Activated effector memory CD4-positive, alpha-beta T cell treated with anti-CD3 and anti-CD28 coated beads, Interleukin-2, amount 50 U/mL, for 16 hours (primary cell): ENCODE measurements at regions not wholly inside any gene's neighbourhood (a gene's known extent, or its start where the extent isn't known, plus 50 kb on each side); places are given as distances from the start of the nearest gene placed in this dataset.

ENCODE experiments used
- DNase-seq: peaks from one replicate; pipeline ENCODE4 v3.0.0-alpha.2; 2020

DNA sequence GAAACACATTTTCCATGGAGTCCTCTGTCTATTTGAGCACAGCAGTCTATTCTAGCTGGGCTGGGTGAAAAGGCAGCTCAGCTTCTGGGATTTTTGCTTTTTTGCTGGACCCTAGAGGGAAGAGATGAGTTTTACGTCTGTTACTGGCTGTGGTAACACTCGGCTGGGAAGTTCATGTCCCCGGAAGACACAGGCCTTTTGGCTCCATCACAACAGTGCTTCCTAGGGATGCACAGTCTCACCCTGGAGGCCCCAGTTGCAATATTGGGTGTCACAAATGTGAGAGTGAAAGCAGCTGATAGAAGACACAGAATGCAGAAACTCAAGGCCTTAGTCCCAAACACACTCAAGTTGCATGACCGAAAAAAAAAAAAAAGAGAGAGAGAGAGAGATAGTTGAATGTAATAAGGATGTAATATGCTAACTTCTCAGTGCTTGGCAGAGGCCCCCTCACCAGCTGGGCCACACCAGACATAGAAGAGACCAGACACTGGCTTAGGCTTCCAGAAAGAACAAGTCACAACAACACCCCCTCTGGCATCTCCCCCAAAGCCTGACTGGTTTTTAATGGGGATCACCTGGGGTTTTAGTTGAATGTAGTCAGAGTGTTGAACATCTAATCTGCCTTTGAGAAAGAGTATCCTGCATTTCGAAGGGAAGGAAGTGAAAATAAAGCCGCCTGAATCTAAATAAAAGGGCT is 545.4 kb upstream of the FZD8 start:
- DNase-seq, result no peak

DNA sequence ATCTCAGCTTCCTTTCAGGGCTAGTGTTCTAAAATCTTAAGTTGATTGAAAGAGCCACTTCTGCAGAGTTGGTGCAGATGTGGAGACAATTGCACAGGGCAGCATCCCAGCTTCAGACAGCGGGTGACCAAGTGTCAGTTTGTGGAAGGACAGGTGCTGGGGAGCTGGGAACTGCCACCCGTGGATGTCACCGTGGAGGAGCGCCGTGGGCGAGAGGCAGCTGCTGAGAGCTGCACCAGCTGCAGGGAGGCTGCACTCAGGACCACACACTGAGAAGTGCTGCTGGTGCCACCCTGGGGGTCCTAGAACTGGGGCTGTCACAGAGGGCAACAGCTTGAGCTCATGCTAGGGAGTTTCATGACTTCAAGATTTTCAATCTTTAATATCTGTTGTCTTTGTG is 543.0 kb upstream of the FZD8 start:
- no peak for DNase-seq

DNA sequence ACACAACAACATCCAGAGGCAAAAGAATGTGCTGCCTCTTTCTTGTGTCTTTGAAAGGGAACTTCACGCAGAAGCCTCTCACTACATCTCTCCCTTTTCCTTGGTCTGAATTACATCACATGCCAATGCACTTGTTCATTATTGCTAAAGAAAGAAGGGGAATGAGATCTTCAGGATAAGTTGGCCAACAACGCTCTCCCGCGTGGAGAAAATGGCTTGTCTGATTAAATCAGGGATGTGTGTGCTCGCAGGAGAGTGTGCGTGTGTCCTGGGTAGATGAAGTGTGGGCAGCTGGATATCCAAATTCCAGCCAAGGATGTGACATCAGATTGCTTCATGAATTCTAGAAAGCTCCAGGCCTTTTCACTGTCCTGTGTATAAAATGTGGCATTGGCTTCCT is 541.6 kb upstream of the FZD8 start:
- no peak for DNase-seq

DNA sequence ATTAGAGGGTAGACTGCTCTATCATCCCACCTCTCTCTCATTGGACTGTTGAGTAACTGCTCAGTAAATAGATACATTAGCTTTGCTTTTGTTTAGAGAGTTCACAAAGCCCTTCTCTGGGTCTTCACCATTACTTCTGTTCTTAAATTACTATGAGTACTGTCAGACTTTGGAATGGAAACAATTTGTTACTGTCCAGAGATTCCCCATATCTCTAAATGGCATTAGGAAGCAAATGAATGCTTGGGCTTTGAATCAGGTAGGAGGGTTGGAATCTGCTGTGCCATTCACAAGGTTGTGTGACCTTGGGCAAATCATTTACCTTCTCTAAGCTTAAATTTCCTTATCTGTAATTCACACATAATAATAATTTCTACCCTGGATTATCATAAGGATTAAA is 541.0 kb upstream of the FZD8 start:
- no peak for DNase-seq

DNA sequence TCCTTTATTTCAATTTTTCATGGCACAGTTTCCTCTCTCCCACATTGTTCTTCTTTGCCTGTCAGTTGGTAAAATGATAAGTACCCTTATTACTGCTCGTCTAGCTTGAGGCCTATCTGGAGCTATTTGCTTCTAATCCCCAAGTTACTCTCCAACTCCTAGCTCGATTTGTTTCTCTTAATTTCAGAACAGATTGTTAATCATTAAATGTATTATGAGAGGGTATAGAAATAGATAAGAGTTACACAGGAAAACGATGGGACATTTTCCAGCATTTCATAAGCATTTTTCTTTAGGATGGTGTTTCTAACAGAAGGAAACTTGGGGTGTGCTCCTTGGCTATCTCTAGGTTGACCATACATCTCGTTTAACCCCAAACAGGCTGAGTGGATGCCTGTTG is 540.5 kb upstream of the FZD8 start:
- DNase-seq, result no peak

DNA sequence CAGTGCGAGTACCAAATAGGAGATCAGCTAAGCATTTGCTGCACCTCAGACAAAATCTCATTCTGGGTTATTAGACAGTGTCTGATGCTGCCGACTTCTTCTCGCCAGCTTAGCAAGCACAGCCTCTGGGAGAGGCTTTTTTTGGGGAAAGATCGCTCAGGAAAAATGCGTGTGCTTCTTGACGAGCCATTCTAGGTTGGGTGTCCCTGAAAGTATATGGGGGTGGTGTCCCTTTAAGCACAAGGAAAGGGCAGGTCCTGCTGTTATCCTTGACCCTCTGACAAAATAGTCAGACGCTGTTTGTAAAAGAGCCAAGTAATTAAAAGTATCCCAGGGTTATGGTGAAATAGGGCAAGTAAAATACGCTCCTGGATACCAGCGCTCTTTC is 540.1 kb upstream of the FZD8 start:
- no peak for DNase-seq

DNA sequence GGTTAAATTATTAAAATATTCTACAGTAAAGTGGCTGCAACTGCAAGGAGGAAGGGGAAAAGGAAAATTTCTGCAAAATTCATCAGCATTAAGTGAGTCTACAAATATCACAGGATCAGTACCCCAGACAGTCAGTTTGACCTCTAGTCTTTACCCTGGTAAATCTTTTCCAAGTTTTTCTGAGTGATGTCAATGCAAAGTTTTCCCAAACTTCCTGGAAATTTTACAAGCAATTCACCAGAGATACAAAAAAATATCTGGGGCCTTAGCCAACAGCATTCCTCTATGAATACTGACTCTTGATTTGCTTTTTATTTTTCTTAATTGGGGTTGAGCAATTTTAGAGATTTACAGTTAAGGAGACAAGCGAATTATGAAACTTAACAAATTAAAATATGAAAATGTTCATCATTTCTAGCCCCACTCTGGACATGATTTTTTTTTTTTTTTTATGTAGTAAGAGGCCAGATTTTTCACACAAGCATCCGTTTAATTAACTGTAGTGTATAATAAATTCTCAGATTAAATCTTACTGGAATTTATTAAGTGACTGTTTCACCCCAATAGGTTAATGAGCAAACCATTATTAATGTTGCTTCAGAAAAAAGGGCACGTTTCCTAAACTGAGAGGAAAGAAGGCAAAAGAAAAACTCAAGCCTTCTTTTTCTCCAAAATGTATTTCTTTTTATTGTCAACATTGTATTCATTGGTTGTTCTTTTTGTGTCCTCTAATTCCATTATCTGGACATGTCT is 539.5 kb upstream of the FZD8 start:
- no peak for DNase-seq

DNA sequence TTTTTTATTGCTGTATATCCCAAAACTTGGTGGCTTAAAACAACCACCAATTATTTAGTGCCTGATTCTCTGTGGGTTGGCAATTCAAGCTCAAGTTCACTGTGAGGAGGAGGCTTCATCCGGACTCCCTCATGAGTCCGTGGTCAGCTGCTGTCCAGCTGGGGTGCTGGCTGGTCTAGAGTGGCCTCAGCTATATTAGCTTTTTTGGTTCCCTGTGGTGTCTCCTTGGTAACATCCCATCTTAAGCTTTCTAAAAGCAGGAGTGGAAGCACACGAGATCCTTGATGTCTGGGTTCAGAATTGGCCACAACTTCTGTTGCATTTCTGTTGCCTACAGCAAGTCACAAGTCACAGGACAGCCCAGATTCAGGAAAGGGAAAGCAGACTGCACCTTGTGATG is 536.5 kb upstream of the FZD8 start:
- DNase-seq, result no peak

DNA sequence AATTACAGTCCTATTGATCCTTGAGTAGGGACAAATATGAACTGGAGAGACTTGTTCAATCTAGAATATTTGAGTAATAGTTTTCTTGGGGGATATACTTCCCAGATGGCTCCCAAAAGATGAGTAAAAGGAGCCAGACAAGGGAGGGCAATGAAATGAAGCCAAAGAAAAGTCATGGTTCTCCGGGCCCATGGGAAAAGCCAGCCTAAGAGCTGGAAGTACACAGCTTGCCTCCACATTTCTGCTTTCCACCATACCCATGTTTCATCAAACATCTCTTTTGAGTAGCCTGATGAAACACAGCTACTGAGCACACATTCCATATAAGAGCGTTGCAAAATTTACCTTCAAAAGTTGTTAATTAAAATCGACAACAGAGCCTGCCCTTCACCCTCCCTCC is 535.0 kb upstream of the FZD8 start:
- DNase-seq, result no peak

DNA sequence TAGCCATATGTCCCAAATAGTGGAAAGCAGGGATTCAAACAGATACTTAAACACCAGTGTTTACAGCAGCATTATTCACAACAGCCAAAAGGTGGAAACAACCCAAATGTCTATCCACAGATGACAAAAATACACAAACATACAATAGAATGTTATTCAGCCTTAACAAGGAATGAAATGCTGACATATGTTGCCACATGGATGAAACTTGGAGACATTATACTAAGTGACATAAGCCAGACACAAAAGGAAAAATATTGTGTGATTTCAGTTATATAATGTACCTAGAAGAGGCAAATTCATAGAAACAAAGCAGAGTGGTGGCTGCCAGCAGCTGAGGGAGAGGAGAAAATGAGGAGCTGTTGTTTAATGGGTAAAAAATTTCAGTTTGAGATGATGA is 533.9 kb upstream of the FZD8 start:
- no peak for DNase-seq

DNA sequence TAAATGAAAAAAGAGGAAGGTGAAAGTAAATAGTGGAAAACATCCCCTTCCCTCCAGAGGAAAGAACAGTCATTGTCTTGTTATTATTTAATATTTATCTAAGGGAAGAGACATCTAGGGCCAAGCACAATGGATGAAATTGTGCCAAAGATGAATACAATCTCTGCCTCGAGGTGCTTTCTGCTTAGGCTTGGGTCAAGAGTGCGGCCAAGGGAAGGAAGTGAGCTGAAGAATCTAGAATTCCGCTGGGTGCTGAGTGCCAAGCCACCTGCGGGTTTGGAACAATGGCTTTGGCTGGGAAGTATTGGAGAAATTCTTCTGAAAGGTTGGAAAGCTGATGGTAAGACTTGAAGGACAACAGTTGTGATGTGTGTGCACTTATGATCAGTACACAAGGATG is 531.3 kb upstream of the FZD8 start:
- no peak for DNase-seq

DNA sequence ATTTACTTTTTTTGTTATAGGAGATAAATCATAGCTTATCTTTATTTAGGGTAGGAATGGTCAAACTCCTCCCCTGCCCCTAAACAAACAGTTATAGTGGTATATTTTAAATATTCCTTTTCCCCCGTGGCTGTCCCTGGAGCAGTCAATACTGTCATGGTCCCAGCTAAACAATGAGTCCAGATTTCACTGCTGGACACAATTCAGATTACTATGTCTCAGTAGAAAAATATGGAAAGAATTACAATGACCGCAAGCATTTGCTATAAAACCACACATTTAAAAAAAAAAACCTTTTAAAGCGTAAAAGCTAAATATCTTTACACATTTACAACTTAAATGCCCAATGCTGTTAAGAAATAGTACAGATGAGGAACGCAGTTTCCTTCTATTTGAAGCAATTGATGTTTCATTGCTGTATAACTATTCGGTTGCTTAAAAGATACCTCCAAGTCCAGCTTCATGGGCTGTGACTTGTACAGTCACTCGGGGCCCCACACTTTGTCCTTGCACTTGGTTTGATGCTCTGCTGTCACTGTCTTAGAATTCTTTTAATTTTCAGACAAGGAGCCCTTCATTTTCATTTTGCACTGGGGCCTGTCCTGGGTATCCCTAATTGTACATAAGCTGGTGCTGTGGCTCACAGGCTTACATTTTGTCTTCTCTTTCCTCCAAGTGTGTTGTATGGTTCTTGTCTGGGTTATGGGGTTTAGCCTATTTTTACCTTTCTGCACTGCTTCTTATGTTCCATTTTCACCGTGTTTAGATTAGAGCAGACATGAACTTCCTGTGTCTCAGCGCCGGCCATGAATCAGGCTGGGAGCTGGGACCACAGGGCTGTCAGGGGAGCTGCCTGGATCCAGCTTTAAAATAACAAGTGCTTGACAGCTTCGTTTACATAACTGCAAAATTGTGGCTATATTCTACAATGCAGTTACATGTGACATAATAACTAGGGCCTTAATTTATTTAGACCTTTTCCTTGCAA is 530.2 kb upstream of the FZD8 start:
- DNase-seq, result no peak

DNA sequence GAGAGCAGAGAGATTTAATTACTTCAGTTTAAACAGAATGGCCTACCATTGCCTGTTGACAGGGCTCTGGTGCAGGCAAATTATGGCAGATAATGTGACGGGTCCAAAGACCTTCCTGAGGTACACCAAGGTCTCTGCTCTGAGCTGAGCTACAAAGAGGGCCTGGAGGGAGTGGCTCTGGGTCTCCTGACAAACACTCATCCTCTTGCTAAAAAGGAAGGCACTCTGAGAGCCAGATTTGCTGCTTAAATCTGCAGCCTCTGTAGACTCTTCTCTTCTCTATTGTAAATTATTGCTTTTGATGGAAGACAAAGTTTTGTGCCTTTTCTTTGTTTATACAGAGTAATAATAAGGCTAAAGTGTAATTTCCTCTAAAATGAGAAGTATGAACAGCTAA is 529.5 kb upstream of the FZD8 start:
- DNase-seq, result no peak

DNA sequence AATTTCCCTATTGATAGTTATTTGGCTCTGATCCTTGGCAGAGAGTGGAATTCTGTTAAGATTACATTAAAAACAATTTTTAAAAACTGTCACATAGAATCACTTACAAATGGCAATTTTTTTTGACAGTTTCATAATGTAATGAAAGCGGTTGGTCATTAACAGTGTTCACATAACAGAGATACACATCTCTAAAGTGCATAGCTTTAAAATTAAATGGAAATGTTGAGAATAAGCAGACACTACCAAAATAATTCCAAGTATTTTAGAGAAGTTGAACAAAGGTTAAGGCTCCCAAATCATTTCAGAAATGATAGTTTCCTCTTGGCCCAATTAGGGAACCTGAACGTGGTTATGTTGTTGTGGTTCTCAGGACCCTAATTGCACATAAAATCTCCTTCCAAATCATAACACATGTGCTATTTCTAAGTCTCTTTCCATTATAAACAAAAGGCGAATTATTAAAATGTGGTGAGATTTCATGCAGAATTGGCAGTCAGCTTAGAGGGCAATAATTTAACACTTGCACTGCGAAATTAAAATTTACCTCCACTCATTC is 528.9 kb upstream of the FZD8 start:
- no peak for DNase-seq

DNA sequence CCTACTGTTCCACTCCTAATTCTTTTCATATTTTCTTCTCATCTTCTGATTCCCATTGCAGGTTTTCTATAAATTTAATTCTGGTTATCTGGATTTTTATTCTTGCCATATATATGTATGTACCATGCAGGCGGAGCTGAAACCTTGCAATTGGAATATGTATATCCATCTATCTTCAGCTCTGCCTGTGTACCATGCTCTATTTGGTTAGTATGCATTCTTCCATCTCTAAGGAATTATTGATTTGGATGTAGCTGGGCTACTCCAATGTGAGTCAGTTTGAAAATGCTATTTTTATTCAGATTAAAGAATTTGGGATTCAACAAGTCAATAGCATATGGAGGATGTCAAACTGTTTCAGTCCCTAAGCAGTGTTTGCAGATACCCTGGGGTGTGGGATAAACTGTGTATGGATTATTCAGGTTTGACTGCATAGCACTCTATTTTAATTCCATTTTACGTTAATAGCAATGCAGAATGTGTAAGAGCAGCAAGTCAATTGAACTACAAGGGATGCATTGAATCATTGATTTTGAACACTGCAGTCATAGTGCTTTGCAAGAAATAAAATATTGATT is 528.1 kb upstream of the FZD8 start:
- no peak for DNase-seq

DNA sequence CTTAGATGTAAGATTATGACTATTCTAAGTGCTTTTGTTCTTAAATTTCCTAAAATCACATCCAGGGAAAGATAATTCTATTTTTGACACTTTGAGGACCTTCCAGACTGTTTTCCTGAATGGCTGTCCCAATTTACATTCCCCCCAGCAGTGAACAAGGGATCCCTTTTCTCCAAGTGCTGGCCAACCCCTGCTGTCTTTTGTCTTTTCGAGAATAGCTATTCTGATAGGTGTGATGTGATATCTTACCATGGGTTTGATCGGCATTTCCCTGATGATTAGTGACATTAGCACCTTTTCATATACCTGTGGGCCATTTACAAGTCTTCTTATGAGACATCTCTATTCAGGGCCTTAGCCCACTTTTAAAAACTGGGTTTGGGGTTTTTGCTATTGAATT is 526.7 kb upstream of the FZD8 start:
- no peak for DNase-seq

DNA sequence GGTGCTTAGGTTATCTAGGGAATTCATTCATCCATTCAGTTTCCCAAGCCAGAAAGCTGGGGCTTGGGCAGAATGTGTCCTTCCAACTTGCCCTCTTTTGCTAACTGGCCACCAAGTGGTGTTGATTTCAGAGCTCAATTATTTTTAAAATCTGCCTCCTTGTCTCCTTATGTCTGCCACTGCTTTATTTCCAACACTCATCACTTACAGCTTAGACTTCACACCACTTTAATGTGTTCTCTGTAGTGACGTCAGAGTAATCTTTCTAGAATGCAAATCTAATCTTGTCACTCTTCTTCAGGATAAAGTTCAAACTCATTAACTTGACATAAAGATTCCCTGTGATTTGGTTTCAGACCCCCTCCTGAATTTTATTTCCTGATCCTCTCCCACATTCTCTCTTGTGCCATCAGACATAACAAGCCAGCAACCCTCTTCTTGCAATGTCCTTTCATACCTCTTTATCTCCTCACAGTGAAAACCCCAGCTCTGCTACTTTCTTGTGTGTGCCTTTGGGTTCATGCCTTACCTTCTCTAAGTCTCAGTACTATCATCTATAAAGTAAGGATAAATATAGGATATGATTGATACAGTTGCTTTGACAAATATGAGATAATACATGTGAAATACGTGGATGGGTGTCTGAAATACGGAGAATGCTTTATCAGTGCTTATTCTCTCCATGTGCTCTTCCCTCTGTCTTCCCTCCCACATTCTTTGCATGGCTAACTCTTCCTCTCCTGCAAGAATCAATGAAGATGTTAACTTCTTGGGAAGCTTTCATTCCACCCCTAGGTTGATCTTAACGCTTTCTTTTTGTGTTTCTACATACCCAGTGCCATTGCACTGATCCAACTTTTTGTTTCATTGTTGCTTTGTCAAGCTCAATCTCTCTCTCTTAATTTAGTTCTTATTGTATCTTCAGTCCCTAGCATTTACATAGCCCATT is 522.7 kb upstream of the FZD8 start:
- DNase-seq, result no peak

DNA sequence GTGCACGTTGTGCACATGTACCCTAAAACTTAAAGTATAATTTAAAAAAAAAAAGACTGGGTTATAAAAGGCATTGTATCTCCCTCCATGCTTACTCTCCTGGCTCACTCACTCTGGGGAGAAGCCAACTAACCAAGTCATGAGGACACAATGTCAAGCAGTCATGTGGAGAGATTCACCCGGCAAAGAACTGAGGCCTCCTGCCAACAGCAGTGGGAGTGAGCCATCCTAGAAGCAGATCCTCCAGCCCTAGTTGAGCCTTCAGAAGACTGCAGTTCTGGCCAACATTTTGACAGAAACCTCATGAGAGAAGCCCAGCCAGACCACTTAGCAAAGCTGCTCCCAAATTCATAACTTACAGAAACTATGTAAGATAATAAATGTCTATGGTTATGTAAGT is 521.7 kb upstream of the FZD8 start:
- DNase-seq, result no peak

DNA sequence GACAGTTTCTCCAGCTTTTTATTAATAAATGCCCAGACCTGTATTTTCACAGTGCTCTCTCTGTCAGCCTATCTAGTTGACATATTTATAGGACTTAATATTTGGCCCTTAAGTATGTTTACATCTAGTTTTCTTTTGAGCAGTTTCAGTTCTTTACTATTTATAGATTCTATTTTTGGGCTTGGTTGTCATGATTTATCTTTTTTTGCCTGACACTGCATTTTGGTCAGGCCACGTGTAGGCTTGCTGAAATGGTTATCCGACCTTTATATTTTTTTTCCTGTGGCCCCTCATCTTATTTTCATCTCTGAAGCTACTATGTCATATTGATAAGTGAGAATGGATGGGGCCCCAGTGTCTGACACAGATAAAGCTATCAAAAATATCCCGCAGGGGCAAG is 515.4 kb upstream of the FZD8 start:
- no peak for DNase-seq

DNA sequence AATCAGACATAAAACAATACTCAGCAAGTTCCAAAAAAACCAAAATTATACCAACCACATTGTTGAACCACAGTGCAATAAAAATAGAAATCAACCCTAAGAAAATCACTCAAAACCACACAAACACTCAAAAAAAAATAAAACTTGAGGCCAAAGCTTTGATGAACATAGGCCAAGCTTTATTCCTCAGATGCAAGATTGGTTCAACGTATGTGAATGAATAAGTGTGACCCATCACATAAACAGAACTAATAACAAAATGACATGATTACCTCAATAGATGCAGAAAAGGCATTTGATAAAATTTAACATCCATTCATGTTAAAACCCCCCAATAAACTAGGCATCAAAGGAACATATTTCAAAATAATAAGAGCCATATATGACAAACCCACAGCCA is 506.1 kb upstream of the FZD8 start:
- DNase-seq, result no peak

DNA sequence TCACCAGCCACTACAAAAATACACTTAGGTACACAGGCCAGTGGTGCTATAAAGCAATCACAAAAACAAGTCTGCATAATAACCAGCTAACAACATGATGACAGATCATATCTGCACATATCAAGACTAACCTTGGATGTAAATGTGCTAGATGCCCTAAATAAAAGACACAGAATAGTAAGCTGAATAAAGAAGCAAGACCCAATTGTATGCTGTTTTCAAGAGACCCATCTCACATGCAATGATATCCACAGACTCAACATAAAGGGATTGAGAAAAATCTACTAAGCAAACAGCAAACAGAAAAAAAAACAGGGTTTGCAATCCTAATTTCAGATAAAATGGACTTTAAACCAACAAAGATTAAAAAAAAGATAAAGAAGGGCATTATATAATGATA is 505.4 kb upstream of the FZD8 start:
- DNase-seq, result no peak
